HG03575 (cell line): ENCODE measurements at regions not wholly inside any gene's neighbourhood (a gene's known extent, or its start where the extent isn't known, plus 50 kb on each side); places are given as distances from the start of the nearest gene placed in this dataset.

Experiments used
- ATAC-seq: cut with Tn5 transposase; IDR thresholded peaks from one replicate; pipeline ENCODE4 v1.9.1; 2021; ENCODE audit not compliant: unreplicated experiment, insufficient number of reproducible peaks, low FRiP score; ENCODE audit errors: extremely low read depth

DNA sequence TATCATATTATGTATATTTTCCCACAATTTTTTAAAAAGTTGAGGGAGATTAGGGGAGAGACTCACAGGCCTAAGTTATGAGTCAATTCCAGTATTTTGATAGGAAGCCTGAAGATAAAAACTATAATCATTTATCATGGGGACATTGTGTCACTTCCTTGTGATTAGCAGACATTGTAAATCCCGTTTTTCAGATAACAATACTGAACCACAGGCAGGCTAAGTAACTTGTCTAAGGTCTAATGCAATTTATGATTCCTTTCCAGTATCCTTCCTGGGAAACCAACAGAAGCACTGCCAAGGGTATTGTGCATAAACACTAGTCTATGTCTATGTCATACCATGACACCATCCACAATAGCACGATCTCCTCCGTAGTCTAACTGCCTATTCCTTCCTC lies 235.2 kb upstream of the PIK3C3 start:
- no peak for ATAC-seq

DNA sequence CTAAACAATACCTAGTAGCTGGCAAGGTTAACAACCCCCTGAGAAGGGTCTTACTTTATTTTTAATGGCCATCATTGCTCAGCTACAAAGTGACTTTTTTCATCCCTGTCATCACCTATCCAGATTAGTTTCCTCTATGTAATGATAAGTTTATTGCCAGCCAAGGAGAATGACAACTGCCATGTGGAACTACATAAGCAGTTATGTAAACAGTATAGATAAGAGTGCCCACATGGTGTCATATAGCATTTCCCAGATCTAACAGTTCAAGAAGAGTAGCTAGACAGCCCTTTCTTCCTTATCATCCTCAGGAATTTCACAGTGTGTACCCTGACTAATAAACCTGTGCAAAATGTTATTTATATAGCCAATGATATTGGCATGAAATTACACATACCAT lies 240.2 kb upstream of the PIK3C3 start:
- no peak for ATAC-seq

DNA sequence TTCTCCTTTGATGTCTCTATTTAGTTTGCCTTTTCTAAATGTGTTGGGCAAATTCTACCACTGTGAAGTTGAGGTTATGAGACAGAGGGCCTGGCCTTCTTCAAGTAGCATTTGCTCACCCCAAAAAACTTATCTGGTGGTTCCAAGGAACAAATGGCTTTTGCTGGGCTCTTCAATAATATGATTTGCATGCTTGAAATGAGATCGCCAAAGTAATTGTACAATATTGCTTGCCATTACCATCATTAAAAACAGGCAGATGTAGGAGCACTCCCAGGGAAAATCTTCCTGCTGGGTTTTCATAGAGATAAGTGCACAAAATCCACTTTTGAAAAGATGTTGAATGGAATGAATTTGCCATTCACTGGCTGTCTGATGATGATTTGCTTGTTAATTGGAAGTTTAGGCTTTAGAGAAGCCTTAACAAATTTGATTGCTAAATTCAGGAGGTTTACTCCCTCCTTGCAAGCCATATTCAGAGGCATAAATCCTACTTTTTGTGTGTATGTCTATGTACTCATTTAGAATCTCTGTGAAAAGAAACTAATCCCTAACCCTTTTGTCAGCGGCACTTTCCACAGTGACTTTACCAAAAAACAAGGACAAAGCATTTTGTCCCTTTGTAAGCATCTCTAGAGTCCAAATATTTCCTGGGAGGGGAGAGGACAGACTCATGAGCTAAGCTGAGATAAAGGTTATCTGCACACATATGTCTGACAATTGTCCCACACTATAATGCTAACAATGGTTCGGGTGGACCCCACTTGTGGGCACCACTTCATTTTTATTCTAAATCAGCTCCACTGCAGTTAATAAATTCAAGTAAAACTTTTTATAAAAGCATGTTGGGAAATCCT lies 240.8 kb upstream of the PIK3C3 start:
- no peak for ATAC-seq

DNA sequence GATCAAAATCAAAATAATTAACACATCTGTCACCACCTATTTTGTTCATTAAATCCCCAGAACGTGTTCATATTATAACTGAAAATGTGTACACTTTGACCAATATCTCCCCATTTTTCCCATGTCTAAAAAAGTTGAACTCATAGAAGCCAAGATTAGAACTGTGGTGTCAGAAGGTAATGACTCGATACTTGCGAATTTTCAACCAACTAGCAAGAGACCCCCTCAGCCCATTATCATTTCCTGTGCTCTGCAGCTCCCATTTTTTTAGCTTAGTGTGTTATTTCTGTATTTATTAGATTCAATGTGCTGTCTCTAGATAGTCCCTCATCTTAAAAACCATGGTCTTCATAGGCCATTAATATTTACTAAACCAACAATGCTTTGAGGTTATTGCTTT lies 248.7 kb upstream of the PIK3C3 start:
- ATAC-seq, result no peak

DNA sequence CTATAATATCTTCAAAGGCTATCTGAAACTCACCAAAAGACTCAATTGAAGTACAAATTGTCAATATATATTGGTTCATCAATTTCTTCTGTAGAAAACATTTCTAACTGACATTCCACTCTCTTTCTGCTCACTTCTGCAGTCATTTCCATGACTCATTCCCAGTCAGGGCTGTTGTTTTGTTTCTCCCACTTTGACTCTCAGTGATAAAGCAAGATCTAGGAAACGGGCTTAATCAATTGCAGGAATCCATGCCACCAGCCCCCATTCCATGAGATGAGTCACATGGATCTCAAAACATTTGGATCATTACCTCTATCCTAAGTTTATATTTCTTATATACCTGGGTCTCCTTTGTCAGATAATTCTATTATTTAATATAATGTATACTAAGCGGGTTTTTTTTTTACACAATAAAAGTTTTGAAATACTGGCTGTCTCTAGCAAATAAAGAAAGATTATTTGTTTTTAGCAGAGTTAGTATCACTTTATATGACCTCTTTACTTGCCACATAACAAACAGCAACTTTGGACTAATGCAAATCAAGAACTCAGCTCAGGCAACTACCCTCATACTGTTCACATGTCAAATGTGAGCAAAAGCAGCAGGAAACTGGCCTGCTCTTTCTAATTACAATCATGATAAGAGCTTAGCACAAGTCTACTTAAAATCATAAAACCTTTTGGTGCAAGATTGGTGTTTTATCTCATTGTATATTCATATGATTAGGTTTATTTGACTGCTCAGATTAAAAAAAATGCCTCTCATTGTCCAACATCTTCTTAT lies 251.1 kb upstream of the PIK3C3 start:
- ATAC-seq, result no peak

DNA sequence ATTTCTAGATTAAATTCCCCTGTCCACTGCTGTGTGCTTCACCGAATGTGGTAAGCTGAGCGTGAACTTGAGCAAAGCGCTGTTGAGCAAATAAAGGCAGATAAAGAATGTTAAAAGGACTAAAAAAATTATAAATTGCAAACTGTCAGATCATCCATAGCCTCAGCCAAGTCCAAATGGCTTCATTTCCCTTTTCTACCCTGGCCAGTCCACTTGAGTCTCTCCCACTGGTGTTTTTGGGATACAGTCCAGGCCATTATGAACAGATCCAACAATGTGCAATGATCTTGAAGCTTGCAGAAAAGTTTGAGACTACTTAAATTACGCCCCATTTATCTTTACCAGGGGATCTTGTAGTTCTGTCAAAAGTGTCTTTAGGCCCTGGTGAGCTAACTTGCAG lies 254.6 kb upstream of the PIK3C3 start:
- ATAC-seq, result no peak

DNA sequence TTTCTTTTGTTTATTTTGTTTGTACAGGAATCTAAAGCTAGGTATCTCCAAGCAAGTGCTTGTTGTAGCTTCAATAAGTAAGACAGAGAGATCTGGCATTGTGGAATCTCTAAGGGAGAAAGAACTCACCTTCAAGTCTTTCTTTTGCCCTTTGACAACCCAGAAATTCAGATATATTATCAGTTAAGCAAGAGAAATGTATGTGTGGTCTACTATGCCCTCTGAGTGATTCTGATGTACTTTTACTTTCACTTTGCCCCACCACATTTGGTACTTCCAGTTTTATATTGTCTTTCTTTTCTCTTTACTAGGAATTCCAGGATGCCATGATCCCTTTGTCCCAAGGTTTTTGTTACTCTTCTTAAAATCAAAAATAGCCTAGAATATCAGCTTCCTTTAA lies 259.6 kb upstream of the PIK3C3 start:
- no peak for ATAC-seq

DNA sequence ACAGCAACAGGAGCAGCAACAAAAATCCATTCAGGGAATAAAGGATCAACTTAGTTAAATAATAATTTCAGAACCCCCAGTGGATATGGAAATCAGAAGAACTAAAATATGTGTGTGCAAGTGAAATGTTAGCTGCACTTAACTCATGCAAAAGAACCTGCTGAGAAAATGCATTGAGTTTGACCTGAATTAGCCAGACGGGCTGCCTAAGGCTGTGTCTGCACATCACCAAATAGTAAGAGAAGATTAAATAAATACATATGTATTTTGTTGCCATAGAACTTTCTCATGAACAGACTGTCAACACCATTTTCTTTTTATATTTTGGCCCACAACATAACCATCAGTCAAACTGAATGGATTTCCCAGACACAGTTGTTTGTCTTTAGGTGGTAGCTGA lies 262.0 kb upstream of the PIK3C3 start:
- no peak for ATAC-seq

DNA sequence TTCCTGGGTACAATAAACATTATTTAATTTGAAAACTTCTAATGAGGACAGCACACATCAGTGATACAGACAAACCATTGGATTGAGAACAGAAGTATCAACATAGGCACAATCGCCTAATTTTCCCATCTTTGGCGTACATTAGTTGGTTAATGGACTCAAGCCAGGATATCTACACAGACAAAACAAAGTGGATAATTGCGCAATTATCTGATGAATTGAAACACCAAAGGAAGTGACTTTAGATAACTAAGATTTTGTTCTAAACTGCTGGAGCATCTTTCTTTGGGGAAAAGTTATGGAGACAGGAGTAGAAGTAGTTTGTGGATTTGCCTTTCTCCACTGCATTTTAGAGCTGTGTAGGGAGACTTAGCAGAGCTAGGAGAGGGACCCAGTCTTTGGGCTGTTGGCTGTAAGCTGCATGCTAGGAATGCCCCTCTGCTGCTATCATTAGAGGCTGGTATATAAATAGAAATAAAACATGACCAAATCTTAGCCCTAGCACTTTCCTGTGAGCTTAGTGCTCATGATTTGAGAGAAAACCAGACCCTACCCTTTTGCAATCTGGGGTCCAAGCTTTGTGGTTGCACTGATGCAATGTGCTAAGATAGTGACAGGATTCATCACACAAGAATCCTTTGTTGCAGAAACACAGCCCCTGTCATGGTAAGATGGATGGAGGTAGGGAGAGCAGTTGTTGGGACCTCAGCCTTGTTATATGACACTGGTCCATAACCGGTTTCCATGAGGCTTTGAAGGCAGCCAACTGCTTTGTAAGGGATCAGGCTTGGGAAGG lies 264.5 kb upstream of the PIK3C3 start:
- no peak for ATAC-seq

DNA sequence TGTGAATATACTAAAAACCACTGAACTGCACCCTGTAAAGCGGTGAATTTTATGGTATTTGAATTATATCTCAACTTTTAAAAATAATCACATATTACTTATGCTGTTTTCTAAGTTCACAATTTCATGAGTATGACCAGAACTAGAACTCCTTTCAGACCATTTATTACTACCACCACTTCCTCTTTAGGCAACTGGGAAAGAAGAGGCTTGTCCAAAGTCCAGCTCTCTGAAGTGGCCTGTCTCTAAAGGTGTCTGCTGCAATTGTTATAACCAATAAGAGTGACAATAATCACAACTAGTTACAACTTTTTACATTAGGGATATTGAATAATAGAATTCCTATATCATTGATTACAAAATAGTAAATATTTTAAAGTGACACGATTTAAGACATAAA lies 267.9 kb upstream of the PIK3C3 start:
- no peak for ATAC-seq

DNA sequence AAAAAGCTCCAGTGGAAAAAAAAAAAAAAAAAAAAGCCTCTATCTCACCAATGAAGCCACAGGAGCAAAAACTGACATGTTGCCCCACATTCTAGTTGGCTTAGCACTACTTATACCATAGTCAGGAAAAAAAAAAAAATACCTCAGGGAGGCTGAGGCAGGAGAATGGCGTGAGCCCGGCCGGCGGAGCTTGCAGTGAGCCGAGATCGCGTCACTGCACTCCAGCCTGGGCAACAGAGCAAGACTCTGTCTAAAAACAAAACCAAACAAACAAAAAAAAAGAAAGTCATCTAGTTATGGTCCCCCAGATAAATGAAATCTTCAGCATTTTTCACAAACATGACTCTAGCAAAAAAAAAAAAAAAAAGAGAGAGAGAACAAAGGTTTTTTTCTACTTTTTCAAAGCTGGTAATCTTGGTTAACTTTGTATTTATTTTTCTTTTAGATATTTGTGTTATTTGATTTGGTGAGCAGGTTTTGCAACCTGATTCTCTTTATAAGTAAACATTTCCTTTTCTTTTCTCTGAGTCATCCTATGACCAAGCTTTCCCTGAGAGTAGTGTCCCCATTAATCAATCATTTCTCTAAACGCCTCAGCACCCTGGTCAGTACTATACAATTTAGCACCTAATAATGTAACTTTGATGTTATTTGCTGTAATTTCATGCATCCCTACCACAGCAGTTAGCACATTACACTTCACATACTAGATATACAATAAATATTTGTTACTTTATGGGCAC lies 273.7 kb upstream of the PIK3C3 start:
- ATAC-seq, result no peak

DNA sequence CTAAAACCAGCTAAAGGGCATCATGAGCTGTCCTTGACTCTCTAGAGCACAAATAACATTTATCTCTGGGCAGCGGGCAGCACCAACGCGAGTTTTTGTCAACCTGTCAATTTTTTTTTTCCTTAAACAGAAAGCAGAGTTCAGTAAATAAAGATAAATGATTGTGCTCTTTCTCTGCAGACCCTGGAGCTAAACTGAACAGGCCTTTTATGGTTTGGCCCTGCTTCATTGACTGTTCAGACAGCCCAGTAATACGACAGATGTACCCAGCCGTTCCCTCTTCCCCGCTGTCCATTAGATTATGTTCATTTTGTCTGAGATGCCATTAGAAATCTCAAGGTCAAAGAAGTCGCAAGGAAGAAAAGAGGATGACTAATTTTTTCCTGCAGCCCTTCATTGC lies 280.5 kb upstream of the PIK3C3 start:
- ATAC-seq, result no peak

DNA sequence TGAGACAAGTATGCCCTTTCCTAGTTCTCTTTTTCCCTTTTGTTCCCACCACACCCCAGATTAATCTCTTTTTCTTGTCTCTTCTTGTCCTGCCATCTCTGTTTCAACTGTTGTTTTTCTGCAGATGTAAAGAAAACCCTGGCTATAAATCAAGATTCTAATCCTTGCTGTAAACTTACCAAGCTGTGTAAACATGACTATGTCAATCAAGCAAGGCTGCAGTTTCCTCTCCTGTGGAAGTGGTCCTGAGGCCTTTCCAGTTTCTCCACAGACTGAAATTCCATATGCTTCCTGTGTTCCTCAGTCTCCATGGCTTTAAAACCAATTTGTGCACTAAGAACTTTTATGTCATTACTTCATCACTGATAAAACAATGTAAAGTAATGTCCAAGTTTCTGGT lies 288.8 kb upstream of the PIK3C3 start:
- ATAC-seq, result no peak

DNA sequence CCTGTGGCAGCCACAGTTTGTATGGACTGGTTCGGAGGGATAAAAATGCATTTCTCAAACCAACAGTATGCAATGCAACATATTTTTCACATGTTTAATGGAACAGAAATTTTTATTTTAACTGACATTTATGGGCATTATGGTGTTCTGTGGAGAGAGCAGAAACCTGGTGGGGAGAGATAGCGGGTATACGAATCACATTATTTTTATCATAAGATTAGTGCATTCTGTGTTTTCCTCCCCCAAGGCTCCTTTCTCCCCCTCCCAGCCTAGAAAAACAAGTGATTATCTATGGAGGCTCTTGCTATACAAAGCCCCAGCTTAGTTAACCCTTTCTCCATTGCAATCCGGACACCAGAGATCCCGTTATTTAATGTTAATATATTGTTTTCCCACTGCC lies 289.8 kb upstream of the PIK3C3 start:
- ATAC-seq, result no peak

DNA sequence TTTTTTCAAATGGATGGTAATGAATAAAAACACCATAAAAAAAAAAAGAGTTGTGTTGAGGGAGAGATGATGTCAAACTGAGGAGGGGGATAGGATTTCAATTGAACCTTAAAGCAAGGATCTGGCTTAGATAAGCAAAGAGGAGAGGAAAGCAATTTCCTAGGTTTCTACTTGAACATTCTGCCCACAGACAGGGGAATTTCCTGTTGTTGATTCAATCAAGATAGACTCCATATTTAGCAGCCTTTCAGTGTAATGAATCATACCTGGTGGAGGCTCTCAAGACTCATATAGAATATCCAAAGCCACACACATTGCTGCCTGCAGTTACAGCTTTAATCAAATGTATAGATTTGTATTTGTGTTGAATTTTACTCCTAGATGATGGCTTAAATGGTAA lies 294.4 kb upstream of the PIK3C3 start:
- no peak for ATAC-seq

DNA sequence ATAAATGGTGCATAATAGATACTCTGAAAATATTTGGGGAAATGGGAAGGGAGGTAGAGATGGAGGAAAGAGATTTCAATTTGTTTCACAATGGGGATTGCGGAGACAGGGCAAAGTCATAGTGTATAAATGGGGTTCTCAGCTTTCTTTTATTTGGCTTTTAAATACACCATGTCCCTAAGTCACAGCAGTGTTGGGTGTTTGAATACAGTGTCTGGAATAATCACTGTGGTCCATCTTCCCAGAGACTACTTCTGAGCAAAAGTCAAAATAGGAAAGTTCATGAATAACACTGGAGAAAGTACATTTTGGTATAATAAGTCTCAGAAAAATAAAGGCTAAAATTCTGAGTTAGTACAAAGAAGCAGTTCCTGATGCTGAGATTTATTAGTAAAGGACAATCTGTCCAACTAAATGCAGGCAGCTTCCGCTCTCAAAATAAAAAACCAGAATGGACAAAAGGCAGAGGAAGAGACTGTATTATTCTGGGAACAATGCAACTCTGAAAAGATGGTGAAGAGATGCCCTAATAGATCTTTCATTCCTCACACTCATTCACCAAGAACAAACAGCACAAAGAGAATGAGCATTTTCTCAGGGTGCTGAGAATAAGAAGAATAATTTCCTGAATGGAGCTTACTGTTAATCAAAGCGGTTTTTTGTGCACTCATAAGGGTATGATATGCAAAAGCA lies 295.4 kb upstream of the PIK3C3 start:
- no peak for ATAC-seq

DNA sequence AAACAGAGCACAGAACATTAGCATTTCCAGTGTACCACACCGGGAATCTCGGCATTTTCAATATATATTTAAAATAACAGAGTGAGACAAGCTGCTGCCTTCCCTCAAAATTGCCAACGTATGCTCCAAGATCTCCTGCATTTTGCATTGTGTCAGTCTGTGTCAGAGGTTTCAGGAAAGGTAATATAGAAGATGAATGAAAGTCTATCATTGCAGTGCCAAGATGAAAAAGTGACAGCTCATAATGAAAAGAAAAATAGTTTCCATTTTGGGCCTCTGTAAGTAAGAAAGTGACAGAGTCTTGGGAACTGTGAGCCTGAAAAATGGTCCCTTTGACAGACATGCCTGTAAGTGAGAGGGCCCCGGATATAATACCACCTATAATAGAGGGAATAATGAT lies 297.8 kb upstream of the PIK3C3 start:
- ATAC-seq, result no peak

DNA sequence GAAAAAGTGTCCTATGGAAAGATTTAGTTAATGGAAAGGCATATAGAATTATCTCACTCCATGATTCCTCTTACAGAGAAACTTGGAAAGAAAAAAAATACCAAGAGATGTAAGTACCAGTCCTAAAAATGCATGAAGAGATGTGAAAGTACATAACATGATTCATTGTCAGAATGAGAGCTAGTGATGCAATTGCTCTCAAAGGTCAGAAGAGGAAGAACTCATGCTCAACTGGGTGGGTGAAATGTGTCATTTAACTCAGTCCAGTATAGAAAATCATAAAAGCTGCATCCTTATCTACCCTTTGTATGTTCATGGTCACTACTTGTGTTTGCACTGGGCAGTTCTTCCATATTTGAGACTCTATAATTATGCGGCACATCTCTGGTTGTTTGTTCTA lies 300.0 kb upstream of the PIK3C3 start:
- ATAC-seq, result no peak

DNA sequence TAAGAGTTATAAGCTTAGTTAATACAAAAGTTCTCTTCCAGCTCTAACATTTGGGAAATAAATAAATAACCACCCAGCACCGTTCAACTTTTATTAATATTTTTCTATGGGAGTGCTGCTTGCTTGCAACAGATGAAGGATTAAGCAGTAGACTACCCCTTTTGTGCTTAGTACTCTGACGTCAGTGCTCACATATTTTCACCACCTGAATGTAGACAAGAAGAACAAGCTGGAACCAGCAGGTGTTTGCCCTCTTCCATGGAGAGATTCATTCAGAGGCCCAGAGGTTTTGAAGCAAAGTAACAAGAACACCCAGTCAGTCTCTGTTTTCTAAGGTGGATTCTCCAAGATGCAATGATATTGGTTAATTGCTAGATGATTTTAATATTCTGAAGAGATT lies 307.1 kb upstream of the PIK3C3 start:
- no peak for ATAC-seq
